ENCODE measurements at regions not wholly inside any gene's neighbourhood (a gene's known extent, or its start where the extent isn't known, plus 50 kb on each side); places are given as distances from the start of the nearest gene placed in this dataset.

GRCh38 chr9:2307480-2307879, 292.3 kb downstream of the SMARCA2 start:
- TF ChIP-seq POLR2A (IDR thresholded peaks at IDR 0.05), result no peak
- TF ChIP-seq, protein P1, sequence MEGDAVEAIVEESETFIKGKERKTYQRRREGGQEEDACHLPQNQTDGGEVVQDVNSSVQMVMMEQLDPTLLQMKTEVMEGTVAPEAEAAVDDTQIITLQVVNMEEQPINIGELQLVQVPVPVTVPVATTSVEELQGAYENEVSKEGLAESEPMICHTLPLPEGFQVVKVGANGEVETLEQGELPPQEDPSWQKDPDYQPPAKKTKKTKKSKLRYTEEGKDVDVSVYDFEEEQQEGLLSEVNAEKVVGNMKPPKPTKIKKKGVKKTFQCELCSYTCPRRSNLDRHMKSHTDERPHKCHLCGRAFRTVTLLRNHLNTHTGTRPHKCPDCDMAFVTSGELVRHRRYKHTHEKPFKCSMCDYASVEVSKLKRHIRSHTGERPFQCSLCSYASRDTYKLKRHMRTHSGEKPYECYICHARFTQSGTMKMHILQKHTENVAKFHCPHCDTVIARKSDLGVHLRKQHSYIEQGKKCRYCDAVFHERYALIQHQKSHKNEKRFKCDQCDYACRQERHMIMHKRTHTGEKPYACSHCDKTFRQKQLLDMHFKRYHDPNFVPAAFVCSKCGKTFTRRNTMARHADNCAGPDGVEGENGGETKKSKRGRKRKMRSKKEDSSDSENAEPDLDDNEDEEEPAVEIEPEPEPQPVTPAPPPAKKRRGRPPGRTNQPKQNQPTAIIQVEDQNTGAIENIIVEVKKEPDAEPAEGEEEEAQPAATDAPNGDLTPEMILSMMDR (IDR thresholded peaks at IDR 0.05), result no peak

Data from transverse colon (tissue), 3 donors.